Upper lobe of left lung (tissue), 6 donors: ENCODE measurements at regions not wholly inside any gene's neighbourhood (a gene's known extent, or its start where the extent isn't known, plus 50 kb on each side); places are given as distances from the start of the nearest gene placed in this dataset.
"Not testable (repeated sequence)": the region's sequence is repeated elsewhere in the genome, so short reads cannot be mapped to it uniquely, and the experiment has no call there.

ENCODE experiments used
- ATAC-seq, 2 donors: fragments of 200-7000 bp; cut with Tn5 transposase; one replicate each; pipeline ENCODE4 v1.9.1; 2022; ENCODE audit warnings: mild to moderate bottlenecking in 2 of 2, moderate library complexity in 2 of 2; ENCODE audit not compliant: low FRiP score in 2 of 2
- DNase-seq, 2 donors: peaks; one replicate each; pipeline ENCODE4 v3.0.0-alpha.2; 2019 to 2020
- H3K27ac ChIP-seq, 4 donors: fragments of 200-600 bp; sonication (generic); one replicate each; pipeline ENCODE4 v1.5.1; 2016 to 2019
- H3K27me3 ChIP-seq, 4 donors: fragments of 200-600 bp; sonication (generic); one replicate each; pipeline ENCODE4 v1.5.1; 2017 to 2019
- H3K36me3 ChIP-seq, 4 donors: fragments of 200-600 bp; sonication (generic); one replicate each; pipeline ENCODE4 v1.5.1; 2016 to 2019
- H3K4me1 ChIP-seq, 4 donors: fragments of 200-600 bp; sonication (generic); one replicate each; pipeline ENCODE4 v1.5.1; 2018 to 2019
- H3K4me3 ChIP-seq, 4 donors: fragments of 200-600 bp; sonication (generic); one replicate each; pipeline ENCODE4 v1.5.1; 2017 to 2019; ENCODE audit warnings: mild to moderate bottlenecking in 2 of 4, moderate library complexity in 1 of 4
- H3K9me3 ChIP-seq, 4 donors: fragments of 200-600 bp; sonication (generic); one replicate each; pipeline ENCODE4 v1.5.1; 2018 to 2019
- CTCF ChIP-seq, 6 experiments: fragments of 450-650 bp in 4 of 6; fragments of 200-600 bp in 2 of 6; sonication (generic) in 2 of 6; IDR thresholded peaks; one replicate each; pipeline ENCODE4 v1.5.1; 2016 to 2019; ENCODE audit warnings: antibody characterized with exemption in 6 of 6
- EP300 ChIP-seq, 4 donors: sonication (generic); formaldehyde crosslinking; IDR thresholded peaks; one replicate each; pipeline ENCODE4 v1.5.1; 2017; ENCODE audit warnings: antibody characterized with exemption in 4 of 4, control low read depth in 2 of 4
- POLR2A ChIP-seq, 4 donors: fragments of 450-650 bp; IDR thresholded peaks; one replicate each; pipeline ENCODE4 v1.5.1; 2016 to 2017; ENCODE audit warnings: antibody characterized with exemption in 4 of 4, mild to moderate bottlenecking in 2 of 4
- POLR2AphosphoS5 ChIP-seq, 2 donors: sonication (generic); formaldehyde crosslinking; IDR thresholded peaks; one replicate each; pipeline ENCODE4 v1.5.1; 2017; ENCODE audit warnings: antibody characterized with exemption in 2 of 2
- WGBS, 2 donors: methylation state at CpG; one replicate each; pipeline ENCODE4 v1.1.5; 2017 to 2018; 5-methylcytosine and 5-hydroxymethylcytosine counted together
- donor health status: DM: no; HTN: no; CAD: no; lungs with moderate emphysema.
- donor health status: DM: no; HTN: yes; CAD: no; lungs with severe emphysema.

DNA sequence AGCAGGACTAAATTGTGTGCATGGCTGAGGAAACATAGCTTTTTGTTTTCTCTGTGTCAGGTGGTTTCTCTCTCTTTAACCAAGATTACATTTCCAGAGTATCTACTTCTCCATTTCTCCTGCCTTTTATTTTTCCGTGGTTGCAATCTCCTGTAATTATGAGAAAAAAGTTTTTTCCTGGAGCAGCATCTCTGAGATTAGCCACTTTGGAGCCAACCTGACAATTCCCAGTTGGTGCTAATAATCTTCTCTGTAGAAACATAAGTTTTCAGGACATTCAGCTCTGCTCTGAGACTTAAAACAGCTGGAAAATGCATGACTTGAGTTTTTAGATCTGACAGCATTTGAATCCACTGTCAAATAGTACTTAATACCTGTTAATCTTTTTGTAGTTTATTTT is 67.1 kb upstream of the GAS1 start:
- DNase-seq (no peak), ATAC-seq (no peak)
- WGBS, 2 donors, result 50 to 63% methylated on average over 1 of the region's 1 CpG

DNA sequence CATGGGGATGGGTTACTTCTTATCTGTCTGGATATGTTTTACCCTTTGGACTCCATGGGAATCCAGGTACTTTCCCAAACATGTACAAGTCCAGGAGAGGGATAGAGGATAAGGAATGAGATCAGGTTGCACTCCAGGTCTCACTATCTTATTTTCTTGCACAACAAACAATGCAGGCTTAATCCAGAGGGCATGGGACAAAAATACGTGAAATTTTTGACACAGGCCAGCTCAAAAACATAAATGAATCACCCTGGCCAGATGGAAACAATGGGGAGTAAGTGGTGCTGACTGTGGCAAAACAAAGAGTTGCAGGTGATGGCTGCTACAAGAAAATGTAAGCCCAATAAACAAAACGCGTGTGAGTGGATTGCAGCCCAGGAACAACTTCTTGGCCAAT is 69.4 kb upstream of the GAS1 start:
- ATAC-seq (no peak), DNase-seq (no peak)
- H3K36me3 ChIP-seq, result no peaks in the 10 kb centered on the region
- no peaks in the 10 kb centered on the region for H3K27me3 ChIP-seq
- no peaks in the 10 kb centered on the region for H3K4me1 ChIP-seq
- no peaks in the 10 kb centered on the region for H3K9me3 ChIP-seq
- TF ChIP-seq POLR2AphosphoS5 (IDR thresholded peaks at IDR 0.05) (no peak), EP300 (IDR thresholded peaks at IDR 0.05) (no peak), POLR2A (IDR thresholded peaks at IDR 0.05) (no peak), CTCF (IDR thresholded peaks at IDR 0.05) (no peak)
- 90 to 91% methylated on average over 3 of the region's 3 CpGs for WGBS, 2 donors
- H3K4me3 ChIP-seq, result no peak overlapping the region
- H3K27ac ChIP-seq, result no peak overlapping the region

More for the DNA sequence above, 67.1 kb upstream of the GAS1 start:
- TF ChIP-seq EP300 (IDR thresholded peaks at IDR 0.05) (no peak), CTCF (IDR thresholded peaks at IDR 0.05) (no peak), POLR2AphosphoS5 (IDR thresholded peaks at IDR 0.05) (no peak), POLR2A (IDR thresholded peaks at IDR 0.05) (no peak)
- H3K36me3 ChIP-seq, result no peaks in the 10 kb centered on the region
- no peaks in the 10 kb centered on the region for H3K9me3 ChIP-seq
- H3K4me1 ChIP-seq, result no peaks in the 10 kb centered on the region
- H3K4me3 ChIP-seq, result no peak overlapping the region
- no peaks in the 10 kb centered on the region for H3K27me3 ChIP-seq
- H3K27ac ChIP-seq, result no peak overlapping the region

- 80 to 84% methylated on average over 4 of the region's 4 CpGs for WGBS, 2 donors
- ATAC-seq, result no peak
Measured at GRCh38 chr9:87020169-87020950, 73.1 kb upstream of the GAS1 start.

DNA sequence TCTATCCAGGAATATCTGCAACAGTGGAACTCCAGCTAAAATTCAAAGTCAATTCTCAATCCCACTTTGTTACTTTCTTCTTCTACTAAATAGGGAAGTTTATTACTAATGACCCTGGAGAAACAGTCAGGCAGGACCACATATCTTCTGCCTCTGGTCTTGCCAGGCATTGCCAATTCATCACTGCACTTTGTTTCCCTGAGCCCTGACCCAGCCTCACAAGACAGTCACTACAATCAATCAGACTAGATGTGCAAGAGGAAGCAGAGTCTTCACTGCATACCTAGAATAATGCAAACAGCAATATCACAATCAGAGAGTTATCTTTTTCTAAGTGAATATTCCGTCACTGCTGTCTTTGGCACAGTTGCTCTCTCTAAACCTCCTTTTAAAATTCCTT is 74.9 kb upstream of the GAS1 start:
- no peak overlapping the region for H3K27ac ChIP-seq
- H3K4me1 ChIP-seq, result no peaks in the 10 kb centered on the region
- no peaks in the 10 kb centered on the region for H3K36me3 ChIP-seq
- H3K4me3 ChIP-seq, result no peak overlapping the region
- H3K27me3 ChIP-seq, result no peaks in the 10 kb centered on the region
- no peak for ATAC-seq
- TF ChIP-seq EP300 (IDR thresholded peaks at IDR 0.05) (no peak), POLR2A (IDR thresholded peaks at IDR 0.05) (no peak), POLR2AphosphoS5 (IDR thresholded peaks at IDR 0.05) (no peak), CTCF (IDR thresholded peaks at IDR 0.05) (no peak)
- no peak for DNase-seq
- 73 to 83% methylated on average over 1 of the region's 1 CpG for WGBS, 2 donors
- no peaks in the 10 kb centered on the region for H3K9me3 ChIP-seq

More at GRCh38 chr9:87020169-87020950, 73.1 kb upstream of the GAS1 start:
- no peak overlapping the region for H3K27ac ChIP-seq
- DNase-seq, result no peak
- no peaks in the 10 kb centered on the region for H3K4me1 ChIP-seq
- H3K4me3 ChIP-seq, result no peak overlapping the region
- TF ChIP-seq CTCF (IDR thresholded peaks at IDR 0.05) (no peak), EP300 (IDR thresholded peaks at IDR 0.05) (no peak), POLR2AphosphoS5 (IDR thresholded peaks at IDR 0.05) (no peak), POLR2A (IDR thresholded peaks at IDR 0.05) (no peak)
- H3K27me3 ChIP-seq, result no peaks in the 10 kb centered on the region
- H3K36me3 ChIP-seq, result no peaks in the 10 kb centered on the region
- H3K9me3 ChIP-seq, result no peaks in the 10 kb centered on the region

GRCh38 chr9:87026204-87026603 is 78.9 kb upstream of the GAS1 start:
- no peak for DNase-seq
- no peak for ATAC-seq
- Histone ChIP-seq H3K9me3 (no peaks in the 10 kb centered on the region), H3K4me3 (no peak overlapping the region), H3K27me3 (no peaks in the 10 kb centered on the region), H3K36me3 (no peaks in the 10 kb centered on the region), H3K4me1 (no peaks in the 10 kb centered on the region), H3K27ac (no peak overlapping the region)
- TF ChIP-seq EP300 (IDR thresholded peaks at IDR 0.05), result no peak

- WGBS, 2 donors, result 89 to 93% methylated on average over 4 of the region's 4 CpGs
- not testable (repeated sequence) for DNase-seq, H3K27me3 ChIP-seq, H3K36me3 ChIP-seq, ATAC-seq, H3K27ac ChIP-seq, H3K9me3 ChIP-seq, H3K4me3 ChIP-seq, H3K4me1 ChIP-seq
Measured at GRCh38 chr9:87028836-87029235, 81.5 kb upstream of the GAS1 start.
